WTC11 (cell line): ENCODE measurements at regions not wholly inside any gene's neighbourhood (a gene's known extent, or its start where the extent isn't known, plus 50 kb on each side); places are given as distances from the start of the nearest gene placed in this dataset.

Experiments used
- ATAC-seq: fragments of 200-7000 bp; cut with Tn5 transposase; 2 replicates; pipeline ENCODE4 v1.10.0; 2021; ENCODE audit warnings: mild to moderate bottlenecking, moderate library complexity
- CTCF ChIA-PET: fragments of 300-600 bp; sonication (Branson Sonifier 250); formaldehyde crosslinking; loops from one replicate; lab custom pipeline; 2021; ENCODE audit warnings: antibody characterized with exemption; lab: Charles Lee
- POLR2A ChIA-PET: fragments of 350-600 bp; sonication (Branson Sonifier 250); formaldehyde crosslinking; loops from one replicate; lab custom pipeline; 2021; ENCODE audit warnings: antibody characterized with exemption; lab: Charles Lee
- DNase-seq: peaks from one replicate; pipeline ENCODE4 v3.0.0; 2021; ENCODE audit warnings: low spot score
- H3K27ac Mint-ChIP-seq: 2 replicates; pipeline ENCODE4 v1.8.0; 2021; ENCODE audit warnings: mixed read lengths
- H3K27me3 Mint-ChIP-seq: 2 replicates; pipeline ENCODE4 v1.8.0; 2021; ENCODE audit warnings: low read depth, mild to moderate bottlenecking, moderate library complexity, mixed read lengths
- H3K36me3 Mint-ChIP-seq: 2 replicates; pipeline ENCODE4 v1.8.0; 2021; ENCODE audit warnings: mixed read lengths
- H3K4me1 Mint-ChIP-seq: 2 replicates; pipeline ENCODE4 v1.8.0; 2022; ENCODE audit warnings: mixed read lengths
- H3K4me3 Mint-ChIP-seq: 2 replicates; pipeline ENCODE4 v1.8.0; 2021; ENCODE audit warnings: mild to moderate bottlenecking, moderate library complexity, mixed read lengths
- H3K9me3 Mint-ChIP-seq: 2 replicates; pipeline ENCODE4 v1.8.0; 2021; ENCODE audit warnings: mixed read lengths
- CDX4 ChIP-seq: fragments of 250-450 bp; sonication (Bioruptor Pico); IDR thresholded peaks from 2 replicates; pipeline ENCODE4 v1.9.0; 2021; ENCODE audit warnings: moderate library complexity, mild to moderate bottlenecking, inconsistent platforms, borderline replicate concordance
- CTCF ChIP-seq: fragments of 200-600 bp; IDR thresholded peaks from 2 replicates; pipeline ENCODE4 v1.8.0; 2022; ENCODE audit warnings: antibody characterized with exemption
- E2F4 ChIP-seq: sonication (generic); formaldehyde crosslinking; IDR thresholded peaks from 2 replicates; pipeline ENCODE4 v1.8.1; 2022; ENCODE audit warnings: low read depth, mild to moderate bottlenecking, moderate library complexity, missing genetic modification reagents, borderline replicate concordance
- ERG ChIP-seq: fragments of 250-450 bp; sonication (Bioruptor Pico); IDR thresholded peaks from 2 replicates; pipeline ENCODE4 v1.8.0; 2021; ENCODE audit warnings: mild to moderate bottlenecking
- FOXK1 ChIP-seq: sonication (generic); formaldehyde crosslinking; IDR thresholded peaks from 2 replicates; pipeline ENCODE4 v1.8.0; 2022; ENCODE audit warnings: mild to moderate bottlenecking, moderate library complexity, missing genetic modification reagents
- GABPB1 ChIP-seq: sonication (generic); formaldehyde crosslinking; IDR thresholded peaks from 2 replicates; pipeline ENCODE4 v1.8.1; 2023; ENCODE audit warnings: mild to moderate bottlenecking, missing genetic modification reagents
- HMGXB4 ChIP-seq: sonication (generic); formaldehyde crosslinking; IDR thresholded peaks from 2 replicates; pipeline ENCODE4 v1.8.1; 2023; ENCODE audit warnings: mild to moderate bottlenecking, moderate library complexity, missing genetic modification reagents
- MAX ChIP-seq: sonication (generic); formaldehyde crosslinking; IDR thresholded peaks from 2 replicates; pipeline ENCODE4 v1.8.0; 2022; ENCODE audit warnings: mild to moderate bottlenecking, missing genetic modification reagents
- MLX ChIP-seq: sonication (generic); formaldehyde crosslinking; IDR thresholded peaks from 2 replicates; pipeline ENCODE4 v1.8.1; 2023; ENCODE audit warnings: mild to moderate bottlenecking, missing genetic modification reagents, moderate library complexity
- PRRX2 ChIP-seq: fragments of 250-450 bp; sonication (Bioruptor Pico); IDR thresholded peaks from 2 replicates; pipeline ENCODE4 v1.8.0; 2021; ENCODE audit warnings: mild to moderate bottlenecking
- RELA ChIP-seq: sonication (generic); formaldehyde crosslinking; IDR thresholded peaks from 2 replicates; pipeline ENCODE4 v1.8.1; 2022; ENCODE audit warnings: missing genetic modification reagents, mild to moderate bottlenecking, borderline replicate concordance
- STAT6 ChIP-seq: sonication (generic); formaldehyde crosslinking; conservative IDR thresholded peaks from 2 replicates; pipeline ENCODE4 v1.8.1; 2023; ENCODE audit warnings: mild to moderate bottlenecking, low read depth, missing genetic modification reagents, moderate library complexity
- TEAD1 ChIP-seq: sonication (generic); formaldehyde crosslinking; IDR thresholded peaks from 2 replicates; pipeline ENCODE4 v1.8.0; 2022; ENCODE audit warnings: mild to moderate bottlenecking, missing genetic modification reagents
- ZBTB43 ChIP-seq: sonication (generic); formaldehyde crosslinking; IDR thresholded peaks from 2 replicates; pipeline ENCODE4 v1.8.1; 2023; ENCODE audit warnings: mild to moderate bottlenecking, missing genetic modification reagents
- ZMAT4 ChIP-seq: fragments of 250-450 bp; sonication (Bioruptor Pico); IDR thresholded peaks from 2 replicates; pipeline ENCODE4 v1.9.0; 2021; ENCODE audit warnings: mild to moderate bottlenecking
- ZNF121 ChIP-seq: sonication (generic); formaldehyde crosslinking; IDR thresholded peaks from 2 replicates; pipeline ENCODE4 v1.8.0; 2023; ENCODE audit warnings: missing genetic modification reagents
- ZNF219 ChIP-seq: sonication (generic); formaldehyde crosslinking; IDR thresholded peaks from 2 replicates; pipeline ENCODE4 v1.8.0; 2023; ENCODE audit warnings: missing genetic modification reagents, mild to moderate bottlenecking, borderline replicate concordance
- ZNF317 ChIP-seq: sonication (generic); formaldehyde crosslinking; IDR thresholded peaks from 2 replicates; pipeline ENCODE4 v1.8.1; 2023; ENCODE audit warnings: low read depth, mild to moderate bottlenecking, moderate library complexity, missing genetic modification reagents, borderline replicate concordance
- ZNF671 ChIP-seq: fragments of 250-450 bp; sonication (Bioruptor Pico); IDR thresholded peaks from 2 replicates; pipeline ENCODE4 v1.8.0; 2021; ENCODE audit warnings: mild to moderate bottlenecking
- ZSCAN18 ChIP-seq: fragments of 250-450 bp; sonication (Bioruptor Pico); IDR thresholded peaks from 2 replicates; pipeline ENCODE4 v2.1.2; 2022; ENCODE audit warnings: mild to moderate bottlenecking, moderate library complexity

- TF ChIP-seq CTCF (no peak), HMGXB4 (CRISPR knock-in tag) (no peak), ZBTB43 (CRISPR knock-in tag) (no peak), ZNF317 (CRISPR knock-in tag) (no peak), FOXK1 (CRISPR knock-in tag) (no peak), MAX (no peak), GABPB1 (CRISPR knock-in tag) (no peak), MLX (CRISPR knock-in tag) (no peak)
These were observed 620.1 kb downstream of the COL12A1 start (continued) for GRCh38 chr6:74585753-74586152.

- no peak overlapping the region for H3K4me3 Mint-ChIP-seq
- H3K27me3 Mint-ChIP-seq, result no peaks in the 10 kb centered on the region
- DNase-seq (no peak), ATAC-seq (no peak)
- no peak overlapping the region for H3K27ac Mint-ChIP-seq
- peaks cover 5% of the 10 kb centered on the region for H3K9me3 Mint-ChIP-seq
- ChIA-PET CTCF (no interaction called here), POLR2A (no interaction called here)
- no peaks in the 10 kb centered on the region for H3K36me3 Mint-ChIP-seq
- no peak for TF ChIP-seq STAT6
- TF ChIP-seq PRRX2, result no peak
- TF ChIP-seq ZNF219 (CRISPR knock-in tag), result no peak
- TF ChIP-seq ZSCAN18, result no peak
- no peak for TF ChIP-seq ZNF317 (CRISPR knock-in tag)
- H3K4me1 Mint-ChIP-seq, result no peaks in the 10 kb centered on the region
These were observed 624.2 kb downstream of the COL12A1 start for GRCh38 chr6:74581681-74582080.

GRCh38 chr6:74579794-74580193 is 626.1 kb downstream of the COL12A1 start:
- ChIA-PET POLR2A (no interaction called here), CTCF (no interaction called here)
- DNase-seq, result no peak
- no peak overlapping the region for H3K27ac Mint-ChIP-seq
- H3K4me3 Mint-ChIP-seq, result no peak overlapping the region
- no peaks in the 10 kb centered on the region for H3K36me3 Mint-ChIP-seq
- ATAC-seq, result no peak
- H3K4me1 Mint-ChIP-seq, result no peaks in the 10 kb centered on the region
- H3K9me3 Mint-ChIP-seq, result no peaks in the 10 kb centered on the region
- H3K27me3 Mint-ChIP-seq, result no peaks in the 10 kb centered on the region
- TF ChIP-seq RELA (no peak), ZNF121 (no peak), CDX4 (CRISPR knock-in tag) (no peak), PRRX2 (no peak), ERG (CRISPR knock-in tag) (no peak), TEAD1 (CRISPR knock-in tag) (no peak), ZNF671 (CRISPR knock-in tag) (no peak), ZMAT4 (CRISPR knock-in tag) (no peak), E2F4 (CRISPR knock-in tag) (no peak)
